Breast epithelium (tissue), 4 donors: ENCODE measurements at regions not wholly inside any gene's neighbourhood (a gene's known extent, or its start where the extent isn't known, plus 50 kb on each side); places are given as distances from the start of the nearest gene placed in this dataset.
"Not testable (repeated sequence)": the region's sequence is repeated elsewhere in the genome, so short reads cannot be mapped to it uniquely, and the experiment has no call there.

ENCODE experiments used
- DNase-seq, 2 donors: peaks; one replicate each; pipeline ENCODE4 v3.0.0-alpha.2; 2019; ENCODE audit warnings: low spot score in 2 of 2
- H3K27ac ChIP-seq, 2 donors: fragments of 200-600 bp; sonication (generic) in 1 of 2; one replicate each; pipeline ENCODE4 v1.5.1; 2016 to 2019; ENCODE audit warnings: mild to moderate bottlenecking in 1 of 2
- H3K27me3 ChIP-seq, 2 donors: fragments of 200-600 bp; sonication (generic) in 1 of 2; one replicate each; pipeline versions ENCODE4 v1.5.1 to v1.6.0; 2017 to 2019; ENCODE audit warnings: control low read depth in 1 of 2, mild to moderate bottlenecking in 1 of 2
- H3K36me3 ChIP-seq: fragments of 200-600 bp; one replicate; pipeline ENCODE4 v1.5.1; 2019
- H3K4me1 ChIP-seq, 2 donors: fragments of 200-600 bp; sonication (generic); one replicate each; pipeline ENCODE4 v1.5.1; 2016 to 2019; ENCODE audit warnings: control low read depth in 1 of 2
- H3K4me3 ChIP-seq, 3 donors: fragments of 200-600 bp; sonication (generic); 1 replicate in 2 of 3; 2 replicates in 1 of 3; pipeline ENCODE4 v1.5.1; 2016 to 2019; ENCODE audit warnings: mild to moderate bottlenecking in 3 of 3, moderate library complexity in 2 of 3
- H3K9me3 ChIP-seq, 2 donors: fragments of 200-600 bp; sonication (generic) in 1 of 2; one replicate each; pipeline ENCODE4 v1.5.1; 2016 to 2019; ENCODE audit warnings: control low read depth in 1 of 2
- POLR2A ChIP-seq: fragments of 450-650 bp; IDR thresholded peaks from one replicate; pipeline ENCODE4 v1.6.1; 2016; ENCODE audit warnings: antibody characterized with exemption, mild to moderate bottlenecking, moderate library complexity
- POLR2AphosphoS5 ChIP-seq, 3 donors: sonication (generic); formaldehyde crosslinking; IDR thresholded peaks; one replicate each; pipeline ENCODE4 v1.6.1; 2017; ENCODE audit warnings: antibody characterized with exemption in 3 of 3
- intact Hi-C: fragments of 100-400 bp; cut with DNase I; formaldehyde crosslinking; loops from one replicate; pipeline ENCODE4 v1.15.1; 2023; ENCODE audit warnings: low total_unique reads
- TF ChIP-seq, protein P1 (sequence below), 3 donors: fragments of 450-650 bp; IDR thresholded peaks; one replicate each; pipeline ENCODE4 v1.5.1; 2016 to 2017; ENCODE audit warnings: antibody characterized with exemption in 3 of 3, mild to moderate bottlenecking in 3 of 3, moderate library complexity in 3 of 3

DNA sequence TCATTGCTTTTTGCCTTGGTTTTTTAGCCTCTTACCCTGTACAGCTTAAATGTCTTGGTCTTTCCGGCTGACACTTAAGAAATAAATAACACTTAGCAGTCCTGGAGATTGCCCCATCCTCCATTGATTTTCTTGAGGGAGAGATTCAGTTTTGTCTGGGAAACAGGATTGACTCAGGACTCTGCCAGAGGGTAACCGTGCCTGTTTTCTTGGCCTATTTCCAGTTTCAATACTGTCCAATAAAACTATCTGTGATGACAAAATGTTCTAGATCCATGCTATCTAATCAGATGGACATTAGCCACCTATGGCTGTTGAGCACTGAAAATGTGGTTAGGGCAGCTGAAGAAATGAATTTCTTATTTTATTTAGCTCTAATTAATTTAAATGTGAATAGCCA, 216.1 kb downstream of the DUSP10 start:
- Histone ChIP-seq H3K27ac (no peak overlapping the region), H3K36me3 (no peaks in the 10 kb centered on the region), H3K4me3 (no peak overlapping the region), H3K9me3 (no peaks in the 10 kb centered on the region), H3K4me1 (no peaks in the 10 kb centered on the region), H3K27me3 (no peaks in the 10 kb centered on the region)
- TF ChIP-seq POLR2AphosphoS5 (IDR thresholded peaks at IDR 0.05) (no peak), POLR2A (no peak)
- TF ChIP-seq, protein P1, sequence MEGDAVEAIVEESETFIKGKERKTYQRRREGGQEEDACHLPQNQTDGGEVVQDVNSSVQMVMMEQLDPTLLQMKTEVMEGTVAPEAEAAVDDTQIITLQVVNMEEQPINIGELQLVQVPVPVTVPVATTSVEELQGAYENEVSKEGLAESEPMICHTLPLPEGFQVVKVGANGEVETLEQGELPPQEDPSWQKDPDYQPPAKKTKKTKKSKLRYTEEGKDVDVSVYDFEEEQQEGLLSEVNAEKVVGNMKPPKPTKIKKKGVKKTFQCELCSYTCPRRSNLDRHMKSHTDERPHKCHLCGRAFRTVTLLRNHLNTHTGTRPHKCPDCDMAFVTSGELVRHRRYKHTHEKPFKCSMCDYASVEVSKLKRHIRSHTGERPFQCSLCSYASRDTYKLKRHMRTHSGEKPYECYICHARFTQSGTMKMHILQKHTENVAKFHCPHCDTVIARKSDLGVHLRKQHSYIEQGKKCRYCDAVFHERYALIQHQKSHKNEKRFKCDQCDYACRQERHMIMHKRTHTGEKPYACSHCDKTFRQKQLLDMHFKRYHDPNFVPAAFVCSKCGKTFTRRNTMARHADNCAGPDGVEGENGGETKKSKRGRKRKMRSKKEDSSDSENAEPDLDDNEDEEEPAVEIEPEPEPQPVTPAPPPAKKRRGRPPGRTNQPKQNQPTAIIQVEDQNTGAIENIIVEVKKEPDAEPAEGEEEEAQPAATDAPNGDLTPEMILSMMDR (IDR thresholded peaks at IDR 0.05): no peak
- intact Hi-C loops: no loop called here
- no peak for DNase-seq

DNA sequence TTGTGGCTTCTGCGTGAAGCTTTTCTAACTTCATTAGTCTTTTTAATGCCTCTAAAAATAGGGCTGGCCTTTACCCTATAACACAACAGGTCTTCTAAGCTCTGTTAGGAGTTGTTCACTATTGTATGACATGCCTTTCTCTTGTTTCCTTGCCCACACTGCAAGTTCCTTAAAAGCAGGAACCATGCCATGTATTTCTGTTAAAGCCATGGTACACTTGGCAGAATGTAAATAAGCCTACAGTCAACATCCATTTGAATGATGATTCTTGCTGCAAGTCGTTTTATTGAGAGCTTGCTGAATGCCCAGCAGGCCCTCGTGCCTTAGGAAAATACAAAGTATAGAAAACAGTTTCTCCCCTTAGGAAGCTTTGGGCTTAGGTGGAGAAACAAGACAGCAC, 214.6 kb downstream of the DUSP10 start:
- Histone ChIP-seq H3K9me3 (no peaks in the 10 kb centered on the region), H3K27me3 (no peaks in the 10 kb centered on the region), H3K4me1 (no peaks in the 10 kb centered on the region), H3K36me3 (no peaks in the 10 kb centered on the region), H3K4me3 (no peak overlapping the region), H3K27ac (no peak overlapping the region)
- TF ChIP-seq POLR2A (no peak), POLR2AphosphoS5 (IDR thresholded peaks at IDR 0.05) (no peak)
- TF ChIP-seq, protein P1 (IDR thresholded peaks at IDR 0.05): no peak
- DNase-seq: no peak
- intact Hi-C loops: no loop called here

DNA sequence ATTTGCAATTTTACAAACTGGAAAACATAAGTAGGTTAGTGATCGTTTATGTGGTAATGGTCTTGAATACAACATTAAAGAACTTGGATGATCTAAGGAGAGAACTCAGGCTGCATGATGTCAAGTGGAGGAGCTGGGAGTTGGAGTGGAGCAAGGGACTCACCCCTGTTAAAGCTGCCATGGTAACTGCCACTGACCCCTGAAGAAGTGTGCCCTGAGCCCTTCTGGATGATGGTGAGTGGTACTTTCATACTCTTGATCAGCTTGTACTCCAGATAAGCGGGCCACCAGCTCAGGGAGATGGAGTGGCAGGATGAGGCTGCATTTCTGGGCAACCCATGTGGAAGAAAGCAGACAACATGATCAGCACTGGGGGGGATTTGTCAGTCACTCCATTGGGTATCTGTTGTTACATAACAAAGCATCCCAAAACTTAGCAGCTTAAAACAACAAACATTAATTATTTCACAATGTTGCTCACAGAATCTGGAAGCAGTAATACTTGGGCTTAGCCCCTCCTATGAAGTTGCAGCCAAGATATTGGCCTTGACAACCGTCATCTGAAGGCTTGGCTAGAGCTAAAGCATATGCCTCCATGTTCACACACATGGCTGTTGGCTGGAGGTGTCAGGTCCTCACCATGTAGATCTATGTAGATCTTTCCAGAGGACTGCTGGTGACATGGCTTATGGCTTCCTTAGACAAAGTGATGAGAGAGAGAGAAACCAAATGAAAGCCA, 213.8 kb downstream of the DUSP10 start:
- intact Hi-C loops: no loop called here
- H3K36me3 ChIP-seq: no peaks in the 10 kb centered on the region
- H3K27ac ChIP-seq: no peak overlapping the region
- H3K4me1 ChIP-seq: no peaks in the 10 kb centered on the region
- DNase-seq: no peak
- H3K4me3 ChIP-seq: no peak overlapping the region
- H3K27me3 ChIP-seq: no peaks in the 10 kb centered on the region
- no peaks in the 10 kb centered on the region for H3K9me3 ChIP-seq
- no peak for TF ChIP-seq POLR2AphosphoS5 (IDR thresholded peaks at IDR 0.05)
- TF ChIP-seq, protein P1 (IDR thresholded peaks at IDR 0.05): no peak
- TF ChIP-seq POLR2A: no peak

DNA sequence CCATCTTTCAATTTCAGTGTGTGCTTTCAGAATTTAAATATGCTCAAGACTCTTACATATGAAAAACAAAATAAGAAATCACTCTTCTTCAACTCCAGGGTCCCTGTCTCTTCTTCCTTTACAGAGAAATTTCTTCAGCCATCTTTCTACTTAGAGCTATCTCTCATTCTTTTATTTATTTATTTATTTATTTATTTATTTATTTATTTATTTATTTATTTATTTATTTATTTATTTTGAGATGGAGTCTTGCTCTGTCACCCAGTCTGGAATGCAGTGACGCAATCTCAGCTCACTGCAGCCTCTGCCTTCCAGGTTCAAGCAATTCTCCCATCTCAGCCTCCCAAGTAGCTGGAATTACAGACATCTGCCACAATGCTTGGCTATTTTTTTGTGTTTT, 211.7 kb downstream of the DUSP10 start:
- H3K4me1 ChIP-seq, DNase-seq, H3K36me3 ChIP-seq, intact Hi-C loops, H3K9me3 ChIP-seq, H3K27me3 ChIP-seq, H3K4me3 ChIP-seq, H3K27ac ChIP-seq: not testable (repeated sequence)

DNA sequence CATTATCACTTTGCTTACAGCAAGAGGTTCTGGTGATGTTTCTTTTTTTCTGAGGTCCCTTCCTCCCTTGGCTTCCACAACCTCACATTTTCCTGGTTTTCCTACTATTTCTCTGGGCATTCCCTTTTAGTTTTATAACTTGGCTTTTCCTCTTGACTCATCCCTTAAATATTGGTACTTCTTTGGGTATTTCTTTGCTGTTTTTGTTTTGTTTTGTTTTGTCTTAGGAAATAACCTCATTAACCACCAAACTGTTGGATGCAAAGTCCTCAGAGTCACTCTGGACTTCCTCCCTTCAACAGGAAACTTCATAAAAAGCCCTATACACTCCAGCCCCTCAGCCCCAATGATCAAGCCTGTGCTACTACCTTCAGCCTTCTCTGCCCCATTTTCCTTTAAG, 211.1 kb downstream of the DUSP10 start:
- Histone ChIP-seq H3K4me1 (no peaks in the 10 kb centered on the region), H3K36me3 (no peaks in the 10 kb centered on the region), H3K9me3 (no peaks in the 10 kb centered on the region), H3K27ac (no peak overlapping the region), H3K27me3 (no peaks in the 10 kb centered on the region), H3K4me3 (no peak overlapping the region)
- DNase-seq: no peak
- no peak for TF ChIP-seq POLR2A
- TF ChIP-seq, protein P1 (IDR thresholded peaks at IDR 0.05): no peak
- no peak for TF ChIP-seq POLR2AphosphoS5 (IDR thresholded peaks at IDR 0.05)
- intact Hi-C loops: no loop called here
